HG03025 (cell line): ENCODE measurements at regions not wholly inside any gene's neighbourhood (a gene's known extent, or its start where the extent isn't known, plus 50 kb on each side); places are given as distances from the start of the nearest gene placed in this dataset.
"Not testable (repeated sequence)": the region's sequence is repeated elsewhere in the genome, so short reads cannot be mapped to it uniquely, and the experiment has no call there.

Experiments used
- ATAC-seq: cut with Tn5 transposase; IDR thresholded peaks from one replicate; pipeline ENCODE4 v1.9.1; 2021; ENCODE audit warnings: mild to moderate bottlenecking, moderate library complexity; ENCODE audit not compliant: unreplicated experiment, low FRiP score

- no peak for ATAC-seq
These were observed 440.9 kb downstream of the IRS2 start for GRCh38 chr13:109345433-109345941.

- no peak for ATAC-seq
These were observed 441.7 kb downstream of the IRS2 start for GRCh38 chr13:109344552-109345157.

- ATAC-seq: no peak
These were observed 449.7 kb downstream of the IRS2 start for GRCh38 chr13:109336730-109337129.

GRCh38 chr13:109333893-109334651 lies 452.3 kb downstream of the IRS2 start:
- no peak for ATAC-seq

- no peak for ATAC-seq
These were observed 453.6 kb downstream of the IRS2 start for GRCh38 chr13:109332506-109333499.

- no peak for ATAC-seq
These were observed 454.5 kb downstream of the IRS2 start for GRCh38 chr13:109331898-109332297.

GRCh38 chr13:109331011-109331433 lies 455.4 kb downstream of the IRS2 start:
- no peak for ATAC-seq

GRCh38 chr13:109330123-109330522 lies 456.3 kb downstream of the IRS2 start:
- ATAC-seq: no peak

GRCh38 chr13:109329175-109329574 lies 457.2 kb downstream of the IRS2 start:
- no peak for ATAC-seq

- ATAC-seq: no peak
These were observed 459.8 kb downstream of the IRS2 start for GRCh38 chr13:109326601-109327000.

- ATAC-seq: no peak
These were observed 463.0 kb downstream of the IRS2 start for GRCh38 chr13:109323338-109323737.

- no peak for ATAC-seq
These were observed 467.3 kb downstream of the IRS2 start for GRCh38 chr13:109318945-109319590.

- ATAC-seq: no peak
These were observed 470.9 kb downstream of the IRS2 start for GRCh38 chr13:109315481-109315880.

- ATAC-seq: no peak
These were observed 472.3 kb downstream of the IRS2 start for GRCh38 chr13:109314101-109314500.

- no peak for ATAC-seq
These were observed 474.0 kb downstream of the IRS2 start for GRCh38 chr13:109312399-109312798.

GRCh38 chr13:109311431-109311976 lies 474.9 kb downstream of the IRS2 start:
- ATAC-seq: not testable (repeated sequence)

GRCh38 chr13:109309625-109310363 lies 476.6 kb downstream of the IRS2 start:
- ATAC-seq: no peak

- no peak for ATAC-seq
These were observed 479.4 kb downstream of the IRS2 start for GRCh38 chr13:109307027-109307426.

GRCh38 chr13:109301726-109302125 lies 484.7 kb downstream of the IRS2 start:
- no peak for ATAC-seq
